Mucosa of gallbladder (tissue), 1 donor: ENCODE measurements at regions not wholly inside any gene's neighbourhood (a gene's known extent, or its start where the extent isn't known, plus 50 kb on each side); places are given as distances from the start of the nearest gene placed in this dataset.
"Not testable (repeated sequence)": the region's sequence is repeated elsewhere in the genome, so short reads cannot be mapped to it uniquely, and the experiment has no call there.

Source experiments
- DNase-seq: peaks from one replicate; pipeline ENCODE4 v3.0.0-alpha.2; 2020; ENCODE audit warnings: low spot score
- donor health status: DM: no; HTN: no; CAD: no.

GRCh38 chr1:146411923-146412322, 183.1 kb upstream of the NOTCH2NLA start:
- DNase-seq: not testable (repeated sequence)

- peak; percentile 25 for DNase-seq
Observed at GRCh38 chr1:146409817-146410441, 181.1 kb upstream of the NOTCH2NLA start.

DNA sequence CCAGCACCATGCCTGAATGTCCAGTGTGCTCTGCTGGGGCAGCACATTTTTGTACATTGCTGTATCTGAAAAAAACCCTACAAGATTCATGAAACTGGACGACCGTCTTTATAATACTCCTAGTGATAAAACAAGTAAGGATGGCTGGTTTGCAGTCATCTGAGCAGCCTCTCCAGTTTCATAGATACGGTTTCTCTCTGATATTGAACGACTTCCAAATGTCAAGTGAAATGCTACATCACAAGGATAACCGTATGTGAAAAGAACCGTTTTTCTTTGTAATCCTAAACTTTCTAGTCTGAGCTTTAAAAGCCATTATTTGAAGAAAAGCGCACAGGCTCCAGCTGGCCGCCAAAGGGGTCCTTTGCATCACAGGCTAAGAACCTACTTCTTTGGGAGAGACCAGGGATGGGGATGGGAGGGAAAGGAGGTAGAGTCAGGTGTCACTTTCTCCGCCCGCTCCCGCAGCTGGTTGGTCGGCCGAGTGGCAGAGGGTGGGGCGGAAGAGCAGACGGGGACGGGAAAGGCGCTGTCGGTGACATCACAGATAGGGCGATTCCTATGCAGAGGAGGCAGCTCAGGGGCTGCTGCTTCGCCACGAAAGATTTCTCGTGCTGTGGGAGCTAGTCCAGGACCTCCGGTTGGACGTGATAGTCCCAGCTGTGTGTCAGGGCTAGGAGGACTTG, 180.4 kb upstream of the NOTCH2NLA start:
- peak; percentile 67 for DNase-seq

GRCh38 chr1:146401281-146401825, 172.5 kb upstream of the NOTCH2NLA start:
- DNase-seq: not testable (repeated sequence)

DNA sequence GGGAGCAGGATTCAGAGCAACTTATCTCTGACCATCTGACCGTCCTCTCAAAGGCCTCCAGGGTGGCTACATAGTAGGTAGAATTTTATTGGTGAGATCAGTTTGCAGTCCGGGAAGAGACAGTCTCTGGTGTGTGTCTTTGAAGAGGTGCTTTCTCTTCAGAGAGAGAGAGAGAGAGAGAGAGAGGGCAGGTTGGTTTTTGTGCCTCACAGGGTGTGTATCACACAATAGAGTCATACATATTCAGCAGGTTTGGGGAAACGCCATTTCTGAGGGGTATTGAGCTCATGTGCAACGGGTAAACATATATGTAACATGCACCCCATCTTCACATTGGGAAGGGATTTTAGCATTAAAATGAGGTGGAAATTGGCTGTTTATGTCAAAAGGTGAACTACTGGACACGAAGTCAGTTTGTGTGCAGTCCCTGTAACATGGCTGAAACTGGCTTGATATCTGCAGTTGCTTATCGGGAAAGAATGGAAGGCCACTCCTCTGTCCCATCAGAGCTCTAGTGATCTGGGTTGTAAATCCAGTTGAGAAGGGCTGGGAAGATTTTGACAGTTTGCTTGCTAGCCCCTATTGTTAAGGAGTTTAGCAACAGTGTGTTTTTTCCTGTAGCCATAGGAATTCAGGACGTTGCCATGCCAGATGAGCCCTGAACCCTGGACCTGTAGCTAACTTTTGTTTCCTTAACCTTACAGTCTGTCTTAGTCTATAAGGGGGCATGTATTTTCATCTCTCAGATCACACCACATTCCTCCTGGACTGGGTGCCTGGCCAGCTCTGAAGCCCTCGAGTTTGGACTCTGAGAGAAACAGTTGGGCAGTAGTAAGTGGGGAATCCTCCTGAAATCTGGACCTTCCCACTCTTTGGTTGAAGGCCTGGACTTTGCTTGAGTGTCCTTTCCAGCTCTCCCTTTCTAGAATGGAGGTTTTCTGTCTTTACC, 171.6 kb upstream of the NOTCH2NLA start:
- not testable (repeated sequence) for DNase-seq

- DNase-seq: not testable (repeated sequence)
Observed at GRCh38 chr1:146399225-146399624, 170.4 kb upstream of the NOTCH2NLA start.

DNA sequence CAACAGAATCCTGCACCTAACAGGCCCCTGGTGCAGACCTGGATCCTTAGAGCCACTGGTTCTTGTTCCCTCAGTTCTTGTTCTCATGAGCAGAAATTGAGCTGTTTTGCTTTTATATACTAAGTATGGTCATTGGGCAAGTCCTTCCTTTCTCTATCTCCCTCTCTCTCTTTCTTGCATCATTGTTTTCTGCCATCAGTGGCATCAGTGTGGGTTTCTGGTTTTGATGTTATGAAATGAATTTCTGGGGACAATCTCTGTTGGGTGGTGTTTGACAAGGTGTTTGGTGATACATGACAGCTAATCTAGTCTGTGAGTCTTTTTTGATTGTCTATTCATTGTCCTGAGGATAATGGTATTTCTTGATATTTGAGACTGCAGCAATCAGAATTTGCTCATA, 168.0 kb upstream of the NOTCH2NLA start:
- not testable (repeated sequence) for DNase-seq

DNA sequence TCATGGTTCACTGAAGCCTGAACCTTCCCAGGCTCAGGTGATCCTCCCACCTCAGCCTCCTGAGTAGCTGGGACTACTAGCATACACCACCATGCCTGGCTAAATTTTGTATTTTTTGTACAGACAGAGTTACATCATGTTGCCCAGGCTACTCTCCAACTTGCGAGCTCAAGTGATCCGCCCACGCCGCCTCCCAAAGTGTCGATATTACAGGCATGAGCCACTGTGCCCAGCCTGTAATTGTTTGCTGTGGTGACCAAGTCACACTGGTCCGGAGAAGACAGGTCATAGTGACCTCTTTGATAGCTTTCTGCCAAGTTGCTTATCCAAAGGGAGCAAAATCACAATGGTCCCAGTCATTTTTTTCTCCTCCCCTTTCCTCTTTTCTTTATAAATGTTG, 167.4 kb upstream of the NOTCH2NLA start:
- DNase-seq: not testable (repeated sequence)

- DNase-seq: not testable (repeated sequence)
Observed at GRCh38 chr1:146393796-146394195, 165.0 kb upstream of the NOTCH2NLA start.

GRCh38 chr1:146393154-146393553, 164.3 kb upstream of the NOTCH2NLA start:
- DNase-seq: not testable (repeated sequence)

DNA sequence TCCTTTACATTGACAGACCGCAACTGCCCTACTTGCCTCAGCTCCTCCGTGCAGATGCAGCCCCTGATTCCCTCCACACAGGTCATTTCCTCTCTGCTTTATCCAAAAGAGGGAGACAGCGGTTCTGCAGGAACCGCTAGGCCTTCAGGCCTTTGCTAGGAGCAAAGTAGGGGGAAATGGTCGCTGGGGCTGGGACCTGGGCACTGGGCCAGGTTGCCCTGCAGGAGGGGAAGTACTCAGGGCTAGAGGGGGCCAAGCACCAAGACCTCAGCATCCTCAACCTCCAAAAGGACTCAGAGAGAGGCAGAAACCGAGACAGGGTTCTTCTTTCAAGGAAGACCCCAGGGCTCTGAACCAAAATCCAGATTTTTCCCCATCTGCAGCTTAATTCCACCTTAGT, 160.4 kb upstream of the NOTCH2NLA start:
- not testable (repeated sequence) for DNase-seq

GRCh38 chr1:146387750-146388469, 159.1 kb upstream of the NOTCH2NLA start:
- DNase-seq: not testable (repeated sequence)

DNA sequence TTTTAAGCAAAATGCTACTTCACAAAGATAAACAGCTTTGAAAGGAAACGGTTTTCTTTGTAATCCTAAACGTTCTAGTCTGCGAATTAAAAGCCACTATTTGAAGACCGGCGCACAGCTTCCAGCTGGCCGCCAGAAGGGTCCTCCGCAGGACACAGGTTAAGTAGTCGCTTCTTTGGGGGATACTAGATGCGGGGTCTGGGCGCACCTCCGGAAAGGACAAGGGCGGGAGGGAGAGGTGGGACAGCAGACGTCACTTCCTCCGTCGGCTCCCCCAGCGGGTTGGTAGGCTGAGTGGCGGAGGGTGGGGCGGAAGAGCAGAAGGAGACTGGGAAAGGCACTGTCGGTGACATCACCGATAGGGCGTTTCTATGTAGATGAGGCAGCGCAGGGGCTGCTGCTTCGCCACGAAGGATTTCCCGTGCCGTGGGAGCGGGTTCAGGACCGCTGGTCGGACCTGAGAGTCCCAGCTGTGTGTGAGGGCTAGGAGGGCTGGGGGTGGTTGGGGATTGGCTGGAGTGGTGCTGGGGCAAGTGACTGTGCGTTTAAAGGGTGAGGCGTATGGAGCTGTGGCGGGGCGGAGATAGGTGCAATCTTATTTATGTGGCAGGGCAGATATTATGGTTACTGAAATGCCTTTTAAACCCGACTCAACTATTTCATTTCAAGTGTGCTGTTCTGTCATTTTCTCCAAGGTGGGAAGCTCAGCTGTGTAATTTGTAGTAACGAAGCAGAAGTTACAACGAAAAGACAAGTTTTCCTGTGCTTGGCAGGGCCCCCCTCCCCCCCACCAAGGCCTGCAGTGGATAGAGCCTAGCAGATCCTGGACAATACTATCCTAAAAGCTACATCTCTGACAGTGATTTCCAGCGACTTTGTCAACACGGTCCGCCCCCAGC, 158.3 kb upstream of the NOTCH2NLA start:
- peak; percentile 42 for DNase-seq

GRCh38 chr1:146381196-146381595, 152.4 kb upstream of the NOTCH2NLA start:
- peak; percentile 44 for DNase-seq

DNA sequence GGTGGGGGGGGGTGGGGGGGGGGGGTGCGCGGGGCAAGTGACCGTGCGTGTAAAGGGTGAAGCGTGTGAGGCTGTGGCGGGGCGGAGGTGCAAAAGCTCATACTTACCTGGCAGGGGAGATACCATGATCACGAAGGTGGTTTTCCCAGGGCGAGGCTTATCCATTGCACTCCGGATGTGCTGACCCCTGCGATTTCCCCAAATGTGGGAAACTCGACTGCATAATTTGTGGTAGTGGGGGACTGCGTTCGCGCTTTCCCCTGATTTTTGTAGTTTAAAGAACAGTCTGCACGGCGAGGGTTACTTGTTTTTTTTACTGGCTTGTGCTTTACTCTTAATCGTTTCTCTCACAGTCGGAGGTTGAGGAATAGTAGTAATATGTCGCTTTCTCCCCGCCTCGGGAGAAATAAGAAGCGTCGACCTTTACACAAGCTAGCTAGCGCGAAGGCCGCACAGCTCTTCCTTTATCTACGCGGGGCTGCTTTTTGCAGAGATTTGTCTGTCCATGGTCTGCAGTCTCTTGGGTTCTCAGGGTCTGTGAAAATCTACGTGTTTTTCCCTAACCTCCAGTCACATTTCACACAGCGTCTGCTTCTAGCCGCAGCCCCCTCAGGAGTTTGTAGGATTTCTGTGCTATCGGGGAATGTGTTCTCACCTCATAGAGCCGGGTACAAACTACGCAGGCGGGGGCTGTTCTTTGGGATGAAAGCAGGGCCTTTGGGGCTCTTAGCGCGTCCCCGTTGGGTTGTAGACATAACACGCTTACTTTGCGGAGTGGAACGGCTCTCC, 148.1 kb upstream of the NOTCH2NLA start:
- DNase-seq: peak; percentile 74

GRCh38 chr1:146376309-146376707, 147.5 kb upstream of the NOTCH2NLA start:
- DNase-seq: peak; percentile 92

GRCh38 chr1:146375108-146375507, 146.3 kb upstream of the NOTCH2NLA start:
- DNase-seq: not testable (repeated sequence)

GRCh38 chr1:146369940-146370339, 141.1 kb upstream of the NOTCH2NLA start:
- peak; percentile 44 for DNase-seq

DNA sequence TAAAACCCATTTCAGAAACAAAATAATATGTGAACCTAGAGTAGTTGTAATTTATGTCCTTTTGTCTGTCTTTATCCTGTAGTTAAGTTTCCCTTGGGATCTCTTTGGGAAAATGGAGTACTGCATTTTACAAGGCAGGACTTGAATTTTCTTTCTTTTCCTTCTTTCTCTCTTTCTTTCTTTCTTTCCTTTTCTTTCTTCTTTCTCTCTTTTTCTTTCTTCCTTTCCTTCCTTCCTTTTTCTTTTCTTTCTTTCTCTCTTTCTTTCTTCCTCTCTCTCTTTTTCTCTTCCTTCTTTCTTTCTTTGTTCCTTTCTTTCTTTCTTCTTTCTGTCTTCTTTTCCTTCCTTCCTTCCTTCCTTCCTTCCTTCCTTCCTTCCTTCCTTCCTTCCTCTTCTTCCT, 126.6 kb upstream of the NOTCH2NLA start:
- DNase-seq: not testable (repeated sequence)
